Mucosa of rectum (tissue), 2 donors: ENCODE measurements at regions not wholly inside any gene's neighbourhood (a gene's known extent, or its start where the extent isn't known, plus 50 kb on each side); places are given as distances from the start of the nearest gene placed in this dataset.
A peak's percentile ranks its signal among the peaks of the same experiment; 100 is the strongest.

Source experiments
- H3K27ac ChIP-seq, 2 donors: one replicate each; pipeline ENCODE4 v1.7.0; 2013; ENCODE audit warnings: inconsistent platforms in 2 of 2, low read depth in 2 of 2, low read length in 2 of 2
- H3K27me3 ChIP-seq, 2 donors: one replicate each; pipeline ENCODE4 v1.7.0; 2013; ENCODE audit warnings: low read length in 2 of 2; ENCODE audit not compliant: control insufficient read depth in 2 of 2, insufficient read depth in 2 of 2
- H3K36me3 ChIP-seq, 2 donors: one replicate each; pipeline ENCODE4 v1.7.0; 2013; ENCODE audit warnings: low read length in 2 of 2; ENCODE audit not compliant: control insufficient read depth in 2 of 2, insufficient read depth in 2 of 2
- H3K4me1 ChIP-seq, 2 donors: one replicate each; pipeline ENCODE4 v1.7.0; 2013; ENCODE audit warnings: low read length in 2 of 2, mild to moderate bottlenecking in 1 of 2; ENCODE audit not compliant: control insufficient read depth in 2 of 2, insufficient read depth in 2 of 2
- H3K4me3 ChIP-seq, 2 donors: one replicate each; pipeline ENCODE4 v1.7.0; 2013; ENCODE audit warnings: low read length in 2 of 2
- H3K9ac ChIP-seq, 2 donors: one replicate each; pipeline ENCODE4 v1.7.0; 2013; ENCODE audit warnings: low read length in 2 of 2, low read depth in 1 of 2, mild to moderate bottlenecking in 1 of 2
- H3K9me3 ChIP-seq, 2 donors: one replicate each; pipeline ENCODE4 v1.7.0; 2013; ENCODE audit warnings: low read length in 2 of 2; ENCODE audit not compliant: control insufficient read depth in 2 of 2
- donor health status: healthy.
- donor health status: Normal muscosa, but diverticular disease.

DNA sequence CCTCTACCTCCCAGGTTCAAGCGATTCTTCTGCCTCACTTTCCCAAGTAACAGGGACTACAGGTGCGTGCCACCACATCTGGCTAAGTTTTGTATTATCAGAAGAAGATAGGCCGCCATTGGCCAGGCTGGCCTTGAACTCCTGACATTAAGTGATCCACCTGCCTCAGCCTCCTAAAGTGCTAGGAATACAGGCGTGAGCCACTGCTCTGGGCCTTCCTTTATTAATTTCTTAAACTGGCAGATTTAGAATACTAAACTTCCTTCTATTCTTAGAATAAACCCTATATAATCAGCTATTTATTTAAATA is 86.6 kb downstream of the HFE start:
- Histone ChIP-seq H3K4me3 (no peak overlapping the region), H3K27me3 (no peaks in the 10 kb centered on the region), H3K9ac (no peak overlapping the region), H3K4me1 (peaks cover 0 to 7% of the 10 kb centered on the region in 2 donors), H3K36me3 (no peaks in the 10 kb centered on the region), H3K9me3 (no peaks in the 10 kb centered on the region), H3K27ac (no peak overlapping the region)

DNA sequence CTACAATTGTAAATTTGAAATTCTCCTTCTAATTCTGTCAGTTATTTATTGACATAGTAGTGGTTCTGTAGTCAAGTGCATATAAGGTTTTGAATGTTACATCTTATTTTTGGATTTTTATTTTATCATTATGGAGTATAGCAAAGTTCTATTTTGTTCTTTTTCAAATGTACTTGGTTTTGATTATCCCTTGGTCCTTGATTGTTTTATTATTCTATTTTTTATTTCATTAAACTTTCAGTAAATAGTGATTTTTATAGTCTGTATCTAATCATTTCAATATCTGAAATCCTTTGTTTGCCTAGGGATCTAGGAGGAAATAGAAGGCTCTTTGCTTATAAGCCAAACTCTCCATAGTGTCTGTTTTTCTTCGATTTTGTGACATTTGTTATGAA is 87.8 kb downstream of the HFE start:
- H3K27me3 ChIP-seq = no peaks in the 10 kb centered on the region
- H3K9ac ChIP-seq = no peak overlapping the region
- H3K4me1 ChIP-seq = peaks cover 0 to 7% of the 10 kb centered on the region in 2 donors
- no peak overlapping the region for H3K4me3 ChIP-seq
- H3K9me3 ChIP-seq = no peaks in the 10 kb centered on the region
- H3K27ac ChIP-seq = no peak overlapping the region
- H3K36me3 ChIP-seq = no peaks in the 10 kb centered on the region

DNA sequence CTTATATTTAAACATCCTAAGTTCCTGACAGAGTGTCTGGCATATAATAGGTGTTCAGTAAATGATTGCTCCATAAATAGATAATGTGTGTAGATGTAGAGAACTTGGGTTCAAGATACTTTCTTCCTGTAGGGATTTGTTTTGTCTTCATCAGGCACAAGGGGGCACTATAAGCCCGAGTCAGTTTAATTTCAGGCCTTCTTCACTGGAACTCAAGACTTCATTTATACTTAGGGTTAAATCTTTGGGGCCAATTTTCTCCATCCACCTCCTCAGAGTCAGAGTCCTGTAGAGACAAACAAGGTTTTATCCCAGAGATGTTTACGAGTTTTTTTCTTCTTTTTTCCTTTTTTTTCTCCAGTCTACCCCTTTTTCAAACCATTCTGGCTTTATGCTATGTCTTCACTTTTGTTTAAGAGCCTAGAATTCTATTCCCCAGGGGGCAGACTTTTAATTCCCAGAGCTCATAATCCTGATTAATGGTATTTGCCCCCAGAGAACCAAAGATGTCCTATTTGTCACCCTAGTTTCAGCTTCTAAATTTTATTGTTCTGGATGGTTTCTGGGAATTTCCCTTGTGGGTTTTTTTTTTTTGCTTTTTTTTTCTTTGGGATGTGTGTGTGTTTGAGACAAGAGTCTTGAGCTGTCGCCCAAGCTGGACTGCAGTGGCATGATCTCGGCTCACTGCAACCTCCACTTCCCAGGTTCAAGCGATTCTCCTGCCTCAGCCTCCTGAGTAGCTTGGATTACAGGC is 88.4 kb downstream of the HFE start:
- Histone ChIP-seq H3K4me3 (no peak overlapping the region), H3K9me3 (no peaks in the 10 kb centered on the region), H3K27ac (no peak overlapping the region), H3K36me3 (no peaks in the 10 kb centered on the region), H3K9ac (peak overlapping the region in 1 of 2 donors; percentile 15), H3K4me1 (peaks cover 0 to 7% of the 10 kb centered on the region in 2 donors), H3K27me3 (no peaks in the 10 kb centered on the region)

DNA sequence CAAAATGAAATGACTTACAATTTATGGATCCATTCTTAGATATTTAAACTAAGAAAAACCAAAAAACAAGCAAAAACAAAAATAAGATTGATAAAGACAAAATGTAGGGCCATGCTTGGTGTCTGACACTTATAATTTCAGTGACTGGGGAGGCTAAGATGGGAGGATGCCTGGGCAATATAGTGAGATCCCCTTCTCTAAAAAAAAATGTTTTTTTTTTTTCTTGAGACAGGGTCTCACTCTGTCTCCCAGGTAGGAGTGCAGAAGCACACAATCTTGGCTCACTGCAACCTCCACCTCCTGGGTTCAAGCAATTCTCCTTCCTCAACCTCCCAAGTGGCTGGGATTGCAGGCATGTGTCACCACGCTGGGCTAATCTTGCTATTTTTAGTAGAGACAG is 92.4 kb downstream of the HFE start:
- no peaks in the 10 kb centered on the region for H3K27me3 ChIP-seq
- no peaks in the 10 kb centered on the region for H3K36me3 ChIP-seq
- peaks cover 5 to 8% of the 10 kb centered on the region in 2 donors for H3K4me1 ChIP-seq
- no peaks in the 10 kb centered on the region for H3K9me3 ChIP-seq
- H3K9ac ChIP-seq = no peak overlapping the region
- H3K4me3 ChIP-seq = no peak overlapping the region
- no peak overlapping the region for H3K27ac ChIP-seq

DNA sequence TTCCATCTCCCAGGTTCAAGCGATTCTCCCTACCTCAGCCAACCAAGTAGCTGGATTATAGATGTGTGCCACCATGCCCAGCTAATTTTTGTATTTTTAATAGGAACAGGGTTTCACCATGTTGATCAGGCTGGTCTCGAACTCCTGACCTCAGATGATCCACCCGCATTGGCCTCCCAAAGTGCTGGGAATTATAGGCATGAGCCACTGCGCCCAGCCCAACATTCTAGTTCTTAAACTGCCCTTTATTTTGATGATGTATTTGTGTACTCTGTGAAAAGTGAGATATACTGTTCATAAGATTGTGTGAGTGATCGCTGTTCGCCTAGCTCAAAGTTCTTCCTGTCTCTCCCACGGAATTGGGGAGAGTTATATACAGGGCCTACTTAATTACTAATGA is 93.1 kb downstream of the HFE start:
- no peak overlapping the region for H3K27ac ChIP-seq
- H3K4me3 ChIP-seq = no peak overlapping the region
- no peaks in the 10 kb centered on the region for H3K36me3 ChIP-seq
- no peaks in the 10 kb centered on the region for H3K9me3 ChIP-seq
- H3K27me3 ChIP-seq = no peaks in the 10 kb centered on the region
- H3K9ac ChIP-seq = no peak overlapping the region
- peaks cover 5 to 8% of the 10 kb centered on the region in 2 donors for H3K4me1 ChIP-seq

DNA sequence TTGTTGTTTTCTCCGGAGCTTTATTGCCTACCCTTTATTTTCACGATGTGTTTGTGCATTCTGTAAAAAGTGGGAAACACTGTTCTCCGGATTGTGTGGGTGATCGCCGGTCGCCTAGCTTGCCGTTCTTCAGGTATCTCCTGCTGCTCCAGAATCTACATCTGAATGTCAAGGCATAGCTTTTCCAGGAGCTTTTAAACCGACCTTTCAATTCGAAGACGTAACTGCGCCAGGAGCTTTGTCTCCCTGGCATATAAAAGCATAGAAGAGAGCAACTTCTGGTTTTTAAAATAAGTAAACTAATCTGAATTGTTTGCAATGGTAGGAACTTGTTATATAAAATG is 96.0 kb downstream of the HFE start:
- H3K9ac ChIP-seq = peak overlapping the region in 1 of 2 donors; percentile 50
- H3K4me3 ChIP-seq = peak overlapping the region; percentile 77 to 85
- H3K9me3 ChIP-seq = no peaks in the 10 kb centered on the region
- H3K4me1 ChIP-seq = peaks cover 8 to 9% of the 10 kb centered on the region in 2 donors
- H3K27me3 ChIP-seq = no peaks in the 10 kb centered on the region
- H3K27ac ChIP-seq = peak overlapping the region; percentile 83 to 85
- H3K36me3 ChIP-seq = no peaks in the 10 kb centered on the region

DNA sequence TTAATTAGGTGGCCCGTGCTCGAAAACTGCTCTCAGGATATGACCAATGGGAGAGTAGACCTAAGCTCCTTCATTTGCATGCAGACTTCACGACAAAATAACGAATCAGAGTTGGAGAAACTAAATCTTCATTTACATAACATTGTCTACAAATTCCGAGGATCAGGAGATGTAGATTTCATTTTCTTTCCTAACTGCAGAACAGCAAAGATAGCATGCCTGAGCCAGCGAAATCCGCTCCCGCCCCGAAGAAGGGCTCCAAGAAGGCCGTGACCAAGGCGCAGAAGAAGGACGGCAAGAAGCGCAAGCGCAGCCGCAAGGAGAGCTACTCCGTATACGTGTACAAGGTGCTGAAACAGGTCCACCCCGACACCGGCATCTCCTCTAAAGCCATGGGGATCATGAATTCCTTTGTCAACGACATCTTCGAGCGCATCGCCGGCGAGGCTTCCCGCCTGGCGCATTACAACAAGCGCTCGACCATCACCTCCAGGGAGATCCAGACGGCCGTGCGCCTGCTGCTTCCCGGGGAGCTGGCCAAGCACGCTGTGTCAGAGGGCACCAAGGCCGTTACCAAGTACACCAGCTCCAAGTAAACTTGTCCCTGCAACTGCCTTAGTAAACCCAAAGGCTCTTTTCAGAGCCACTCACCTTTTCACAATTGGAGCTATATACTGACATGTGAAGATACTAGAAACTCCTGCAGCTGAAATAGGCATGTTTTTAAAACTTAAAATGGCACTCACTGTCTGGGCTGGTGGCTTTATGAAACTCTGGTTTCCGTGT is 96.5 kb downstream of the HFE start:
- H3K36me3 ChIP-seq = no peaks in the 10 kb centered on the region
- H3K27ac ChIP-seq = peak overlapping the region; percentile 83 to 85
- peak overlapping the region; percentile 77 to 85 for H3K4me3 ChIP-seq
- H3K27me3 ChIP-seq = no peaks in the 10 kb centered on the region
- H3K9me3 ChIP-seq = no peaks in the 10 kb centered on the region
- peak overlapping the region; percentile 79 to 81 for H3K9ac ChIP-seq
- H3K4me1 ChIP-seq = peaks cover 12 to 14% of the 10 kb centered on the region in 2 donors

DNA sequence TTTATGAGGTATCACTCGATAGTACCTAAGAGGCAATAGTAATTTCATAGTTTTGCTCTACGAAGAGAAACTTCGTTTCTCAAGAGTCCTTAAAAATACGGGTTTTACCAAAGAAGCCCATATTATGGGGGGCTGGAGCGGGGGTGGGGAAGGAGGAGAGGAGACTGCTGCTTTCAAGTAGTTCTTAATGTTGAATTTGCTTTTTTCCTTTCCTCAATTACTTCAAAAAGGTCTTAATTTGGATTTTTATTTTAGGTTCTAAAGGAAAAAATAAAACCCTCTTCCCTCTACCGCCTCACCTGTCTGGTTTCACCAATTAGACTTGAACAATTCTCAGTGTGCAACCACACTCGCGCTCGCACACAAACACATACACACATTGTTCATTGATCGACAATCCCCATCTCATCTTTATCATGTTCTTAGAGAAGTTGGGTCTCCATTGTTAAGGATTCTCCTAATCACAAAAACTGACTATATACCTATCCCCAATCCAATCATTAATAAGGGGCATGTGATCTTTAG is 97.2 kb downstream of the HFE start:
- H3K9ac ChIP-seq = peak overlapping the region; percentile 79 to 81
- H3K4me1 ChIP-seq = peaks cover 14% of the 10 kb centered on the region in 2 donors
- H3K9me3 ChIP-seq = no peaks in the 10 kb centered on the region
- H3K27me3 ChIP-seq = no peaks in the 10 kb centered on the region
- peak overlapping the region; percentile 83 to 85 for H3K27ac ChIP-seq
- H3K4me3 ChIP-seq = peak overlapping the region; percentile 77 to 85
- no peaks in the 10 kb centered on the region for H3K36me3 ChIP-seq

DNA sequence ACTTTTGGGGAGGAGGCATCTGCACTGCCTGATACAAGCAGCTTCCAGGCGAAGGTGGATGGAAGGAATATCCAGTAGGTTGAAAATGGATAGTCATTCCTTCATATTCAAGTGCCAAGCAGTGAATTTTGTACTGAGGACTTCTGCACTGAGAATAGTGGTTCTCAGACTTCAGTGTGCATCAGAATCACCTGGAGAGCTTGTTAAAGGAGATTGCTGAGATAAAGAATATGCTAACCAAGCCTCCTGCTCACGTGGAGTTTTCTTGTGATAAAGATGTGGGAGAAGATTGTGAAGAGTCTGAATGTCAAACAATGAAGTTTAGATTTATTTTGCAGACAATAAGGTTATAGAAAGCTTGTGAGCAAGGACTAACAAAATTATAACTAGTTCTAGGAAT is 97.8 kb downstream of the HFE start:
- Histone ChIP-seq H3K9ac (no peak overlapping the region), H3K27ac (no peak overlapping the region), H3K9me3 (no peaks in the 10 kb centered on the region), H3K27me3 (no peaks in the 10 kb centered on the region), H3K36me3 (no peaks in the 10 kb centered on the region), H3K4me1 (peaks cover 14% of the 10 kb centered on the region in 2 donors), H3K4me3 (no peak overlapping the region)

DNA sequence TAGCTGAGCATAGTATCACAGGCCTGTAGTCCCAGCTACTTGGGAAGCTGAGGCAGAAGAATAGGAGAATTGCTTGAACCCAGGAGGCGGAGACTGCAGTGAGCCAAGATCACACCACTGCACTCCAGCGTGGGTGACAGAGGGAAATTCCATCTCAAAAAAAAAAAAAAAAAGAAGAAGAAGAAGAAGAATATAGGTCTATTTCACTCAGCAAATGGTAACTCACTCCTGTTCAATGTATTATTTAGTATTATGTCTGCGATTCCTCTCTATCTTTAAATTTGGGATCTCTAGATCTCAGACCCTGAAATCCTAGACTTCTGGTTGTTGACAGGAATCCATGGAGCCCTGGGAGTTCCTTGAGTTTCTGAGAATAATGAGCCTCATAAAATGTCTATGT is 98.6 kb downstream of the HFE start:
- no peaks in the 10 kb centered on the region for H3K36me3 ChIP-seq
- no peak overlapping the region for H3K9ac ChIP-seq
- no peaks in the 10 kb centered on the region for H3K27me3 ChIP-seq
- H3K4me1 ChIP-seq = peaks cover 14% of the 10 kb centered on the region in 2 donors
- H3K4me3 ChIP-seq = no peak overlapping the region
- no peak overlapping the region for H3K27ac ChIP-seq
- H3K9me3 ChIP-seq = no peaks in the 10 kb centered on the region
